ENCODE measurements at regions not wholly inside any gene's neighbourhood (a gene's known extent, or its start where the extent isn't known, plus 50 kb on each side); places are given as distances from the start of the nearest gene placed in this dataset.
"Not testable (repeated sequence)": the region's sequence is repeated elsewhere in the genome, so short reads cannot be mapped to it uniquely, and the experiment has no call there.

GRCh38 chr21:20789729-20790500 lies 208.3 kb upstream of the NCAM2 start:
- no peak for DNase-seq (ENCODE audit: low read depth)

- no peak for DNase-seq (ENCODE audit: low read depth)
Observed at GRCh38 chr21:20800106-20800505, 198.1 kb upstream of the NCAM2 start.

GRCh38 chr21:20802201-20802600 lies 196.0 kb upstream of the NCAM2 start:
- DNase-seq (ENCODE audit: low read depth) = no peak

- no peak for DNase-seq (ENCODE audit: low read depth)
Observed at GRCh38 chr21:20802631-20803260, 195.5 kb upstream of the NCAM2 start.

GRCh38 chr21:20811702-20812101 lies 186.5 kb upstream of the NCAM2 start:
- no peak for DNase-seq (ENCODE audit: low read depth)

GRCh38 chr21:20814090-20814489 lies 184.1 kb upstream of the NCAM2 start:
- no peak for DNase-seq (ENCODE audit: low read depth)

GRCh38 chr21:20822666-20823065 lies 175.5 kb upstream of the NCAM2 start:
- DNase-seq (ENCODE audit: low read depth) = no peak

- no peak for DNase-seq (ENCODE audit: low read depth)
Observed at GRCh38 chr21:20852866-20853265, 145.3 kb upstream of the NCAM2 start.

GRCh38 chr21:20856926-20857325 lies 141.3 kb upstream of the NCAM2 start:
- DNase-seq (ENCODE audit: low read depth) = no peak

- no peak for DNase-seq (ENCODE audit: low read depth)
Observed at GRCh38 chr21:20874202-20874601, 124.0 kb upstream of the NCAM2 start.

- no peak for DNase-seq (ENCODE audit: low read depth)
Observed at GRCh38 chr21:20875742-20876141, 122.5 kb upstream of the NCAM2 start.

- no peak for DNase-seq (ENCODE audit: low read depth)
Observed at GRCh38 chr21:20877976-20878375, 120.2 kb upstream of the NCAM2 start.

- no peak for DNase-seq (ENCODE audit: low read depth)
Observed at GRCh38 chr21:20882462-20883407, 115.5 kb upstream of the NCAM2 start.

GRCh38 chr21:20883408-20883800 lies 114.8 kb upstream of the NCAM2 start:
- no peak for DNase-seq (ENCODE audit: low read depth)

- DNase-seq (ENCODE audit: low read depth) = no peak
Observed at GRCh38 chr21:20902511-20902910, 95.7 kb upstream of the NCAM2 start.

- no peak for DNase-seq (ENCODE audit: low read depth)
Observed at GRCh38 chr21:20902998-20903397, 95.2 kb upstream of the NCAM2 start.

GRCh38 chr21:20927555-20927954 lies 70.7 kb upstream of the NCAM2 start:
- DNase-seq (ENCODE audit: low read depth) = not testable (repeated sequence)

GRCh38 chr21:20942523-20942922 lies 55.7 kb upstream of the NCAM2 start:
- no peak for DNase-seq (ENCODE audit: low read depth)

GRCh38 chr21:20943561-20943997 lies 54.6 kb upstream of the NCAM2 start:
- DNase-seq (ENCODE audit: low read depth) = no peak

GRCh38 chr21:20944139-20944538 lies 54.1 kb upstream of the NCAM2 start:
- no peak for DNase-seq (ENCODE audit: low read depth)

- DNase-seq (ENCODE audit: low read depth) = no peak
Observed at GRCh38 chr21:20946701-20947100, 51.5 kb upstream of the NCAM2 start.
